Hepatic stellate cell (primary cell): ENCODE measurements at regions not wholly inside any gene's neighbourhood (a gene's known extent, or its start where the extent isn't known, plus 50 kb on each side); places are given as distances from the start of the nearest gene placed in this dataset.
"Not testable (repeated sequence)": the region's sequence is repeated elsewhere in the genome, so short reads cannot be mapped to it uniquely, and the experiment has no call there.

Source experiments
- DNase-seq: peaks from one replicate; pipeline ENCODE4 v3.0.0; 2011; ENCODE audit warnings: low spot score

DNA sequence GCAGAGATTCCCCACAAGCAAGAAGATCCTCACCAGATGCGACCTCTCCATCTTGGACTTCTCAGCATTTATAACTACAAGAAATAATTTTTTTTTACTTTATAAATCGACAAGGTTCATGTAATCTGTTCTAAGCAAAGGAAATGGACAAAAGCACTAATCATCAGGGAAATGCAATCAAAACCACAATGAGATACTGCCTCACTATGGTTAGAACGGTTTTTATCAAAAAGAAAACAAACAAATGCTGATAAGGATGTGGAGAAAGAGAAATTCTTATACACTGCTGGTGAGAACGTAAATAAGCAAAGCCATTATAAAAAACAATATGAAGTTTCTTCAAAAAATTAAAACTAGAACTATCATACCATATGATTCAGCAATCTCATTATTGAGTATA is 1382.6 kb downstream of the ARAP2 start:
- DNase-seq = no peak

DNA sequence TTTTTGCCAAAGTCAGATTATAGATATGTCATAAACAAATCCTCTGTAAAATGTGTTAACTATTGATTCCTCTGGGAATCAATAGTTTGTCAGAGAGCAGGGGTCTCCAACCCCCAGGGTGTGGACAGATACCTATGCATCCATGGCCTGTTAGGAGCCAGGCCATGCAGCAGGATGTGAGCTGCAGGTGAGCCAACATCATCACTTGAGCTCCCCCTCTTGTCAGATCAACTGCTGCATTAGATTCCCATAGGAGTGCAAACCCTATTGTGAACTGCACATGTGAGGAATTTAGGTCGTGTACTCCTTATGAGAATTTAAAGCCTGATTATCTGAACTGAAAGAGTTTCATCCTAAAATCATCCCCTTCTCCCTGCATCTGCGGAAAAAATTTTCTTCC is 1365.4 kb downstream of the ARAP2 start:
- no peak for DNase-seq

DNA sequence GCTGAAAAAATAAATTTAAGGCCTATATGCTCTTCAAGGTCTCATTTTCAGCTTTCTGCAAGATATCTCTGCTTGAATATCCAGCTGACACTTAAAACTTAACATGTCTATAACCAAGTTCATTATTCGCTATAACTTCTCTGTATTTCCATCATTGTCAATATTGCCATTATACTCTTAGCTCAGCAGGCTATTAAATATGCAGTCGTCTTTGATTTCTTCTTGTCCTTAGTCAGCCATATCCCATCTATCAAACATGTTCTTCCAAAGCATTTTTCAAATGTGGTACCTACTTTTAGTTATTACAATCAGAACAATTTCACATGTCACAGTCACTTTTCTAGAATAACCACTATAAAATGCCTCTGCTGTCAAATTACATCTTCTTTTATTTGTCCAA is 1364.1 kb downstream of the ARAP2 start:
- no peak for DNase-seq

DNA sequence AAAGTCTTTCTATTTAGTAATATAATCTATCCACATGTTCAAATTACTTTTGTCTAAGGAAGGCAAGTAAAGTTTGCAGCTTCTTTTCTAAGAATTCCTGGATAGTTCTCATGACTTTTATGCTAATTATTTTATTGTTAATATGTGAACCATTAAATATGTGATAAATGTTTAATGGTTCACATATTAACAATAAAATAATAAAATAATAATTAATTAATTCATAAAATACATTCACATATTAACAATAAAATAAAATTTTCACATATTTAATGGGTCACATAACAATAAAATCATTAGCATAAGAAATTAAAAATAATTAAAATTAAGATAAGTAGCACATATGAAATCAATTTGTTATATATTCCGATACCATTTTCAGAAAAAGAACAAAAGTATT is 1352.4 kb downstream of the ARAP2 start:
- no peak for DNase-seq

- DNase-seq = no peak
Measured at GRCh38 chr4:34893382-34893781, 1350.9 kb downstream of the ARAP2 start.

DNA sequence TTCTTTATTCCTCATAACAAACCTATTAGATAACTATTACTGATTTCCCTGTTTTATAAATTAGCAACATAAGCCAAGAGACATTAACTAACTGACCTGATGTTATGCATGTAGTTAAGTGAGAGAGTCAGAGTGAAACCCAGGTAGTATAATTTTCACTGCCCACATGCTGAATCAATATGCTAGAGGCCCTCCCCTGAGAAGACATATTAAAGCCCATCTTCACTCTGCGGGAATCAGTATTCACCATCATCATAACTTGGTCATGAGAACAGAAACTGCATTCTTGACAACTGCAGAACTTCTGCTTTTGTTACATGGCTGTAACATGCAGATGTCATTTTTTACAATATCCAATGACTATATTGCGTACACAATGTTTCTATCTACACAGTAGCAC is 1324.3 kb downstream of the ARAP2 start:
- no peak for DNase-seq

DNA sequence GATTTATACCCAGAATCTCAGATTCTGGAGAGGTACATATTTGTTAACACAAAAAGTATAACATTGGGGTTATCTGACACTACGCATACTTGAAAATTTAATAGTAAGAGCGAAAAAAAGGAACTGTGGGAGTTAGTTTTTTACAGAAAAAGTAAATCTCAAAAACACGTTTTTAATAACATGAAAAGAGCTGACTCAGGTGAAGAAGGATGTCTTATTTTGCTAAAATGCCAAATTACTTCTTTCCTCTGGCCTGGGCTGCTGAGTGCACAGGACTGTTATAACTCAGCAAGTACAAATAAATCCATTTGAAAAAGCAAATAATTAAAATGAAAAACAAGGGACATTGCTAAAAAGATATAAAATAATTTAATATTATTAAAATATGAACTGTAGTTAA is 1322.9 kb downstream of the ARAP2 start:
- no peak for DNase-seq

- no peak for DNase-seq
Measured at GRCh38 chr4:34922325-34922724, 1322.0 kb downstream of the ARAP2 start.

- DNase-seq = no peak
Measured at GRCh38 chr4:34932591-34932990, 1311.7 kb downstream of the ARAP2 start.

DNA sequence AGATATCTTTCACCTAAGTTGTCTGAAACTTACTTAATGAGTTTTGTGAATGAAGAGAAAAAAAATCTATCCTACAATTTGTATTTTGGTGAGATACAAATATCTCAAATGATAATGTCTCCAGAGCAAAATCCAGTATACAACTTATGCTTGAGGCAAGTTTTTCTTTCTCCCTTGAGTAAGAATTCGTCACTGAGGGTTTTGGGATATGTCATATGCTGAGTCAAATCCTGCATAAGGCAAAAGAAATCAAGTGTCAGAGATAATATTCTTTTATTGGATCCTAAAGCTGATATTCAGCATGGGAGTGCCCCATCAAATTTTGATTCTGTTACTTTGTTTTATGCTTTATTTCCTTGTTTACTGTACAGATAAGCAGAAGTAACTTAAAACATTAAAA is 1308.6 kb downstream of the ARAP2 start:
- no peak for DNase-seq

DNA sequence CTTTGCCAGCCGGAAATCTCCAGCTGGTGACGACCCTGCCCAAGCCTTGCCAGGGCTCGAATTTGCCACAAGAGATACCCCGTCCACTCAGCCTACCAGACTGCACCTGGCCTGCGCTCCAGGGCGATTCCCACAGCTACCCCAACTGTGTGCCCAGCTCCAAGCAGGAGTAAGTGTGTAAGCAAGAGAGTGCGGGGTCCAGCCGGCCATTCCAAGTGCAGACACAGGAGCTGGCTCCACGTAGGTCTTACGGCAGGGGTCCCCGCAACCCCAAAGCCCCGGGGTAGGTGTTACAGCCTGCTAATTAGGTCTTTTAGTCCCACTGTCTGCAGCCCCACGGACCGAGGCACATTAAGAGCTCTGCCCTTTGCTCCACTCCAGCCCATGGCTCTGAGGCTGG is 1305.2 kb downstream of the ARAP2 start:
- no peak for DNase-seq

GRCh38 chr4:34943741-34944386 is 1300.5 kb downstream of the ARAP2 start:
- DNase-seq = no peak

- DNase-seq = no peak
Measured at GRCh38 chr4:34950926-34951325, 1293.4 kb downstream of the ARAP2 start.

DNA sequence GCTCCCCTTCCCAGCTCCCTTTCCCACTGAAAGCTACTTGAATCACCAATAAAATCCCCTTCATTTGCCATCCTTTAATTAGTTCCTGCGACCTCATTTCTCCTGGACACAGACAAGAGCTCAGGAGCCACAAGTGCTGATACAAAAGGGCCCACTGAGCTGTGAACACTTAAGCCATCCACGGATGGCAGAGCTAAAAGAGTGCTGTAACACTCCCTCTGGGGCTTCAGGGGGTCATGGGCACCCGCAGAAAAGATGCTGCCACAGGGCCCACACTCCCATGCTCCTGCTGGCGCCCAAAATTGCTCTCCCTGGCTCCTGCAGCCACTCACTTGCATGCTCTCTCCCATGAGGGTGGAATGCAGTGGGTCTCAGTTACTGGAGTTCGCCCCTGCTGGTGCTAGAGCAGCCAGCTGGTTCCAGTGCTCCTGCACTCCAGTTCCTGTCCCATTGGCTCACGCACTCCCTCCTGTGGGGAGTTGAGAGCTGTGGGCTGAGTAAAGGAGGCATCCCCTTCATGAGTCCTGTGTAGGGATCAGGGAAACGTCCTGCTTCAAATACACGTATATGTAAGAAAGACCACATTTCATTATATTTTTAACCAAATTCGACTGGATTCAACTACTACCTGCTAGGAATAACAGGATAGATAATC is 1291.0 kb downstream of the ARAP2 start:
- no peak for DNase-seq

DNA sequence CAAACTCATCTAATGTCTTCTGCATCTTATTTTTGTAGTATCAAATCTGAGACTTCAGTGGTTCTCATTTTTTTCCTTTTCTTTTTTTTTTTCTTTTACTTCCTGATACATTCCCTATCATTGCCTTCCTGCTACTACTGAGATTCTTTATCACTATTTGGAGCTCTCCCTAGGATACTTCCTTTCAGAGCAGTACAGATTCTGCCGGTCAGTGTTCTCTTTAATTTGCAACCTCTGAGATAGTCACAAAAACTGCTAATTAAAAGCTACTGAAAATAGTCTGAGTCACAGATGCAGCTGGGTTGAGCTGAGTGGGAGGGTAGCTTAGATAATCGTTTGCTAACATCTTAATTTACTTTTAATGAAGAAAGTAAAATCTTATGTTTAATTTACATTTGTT is 1279.7 kb downstream of the ARAP2 start:
- DNase-seq = no peak

DNA sequence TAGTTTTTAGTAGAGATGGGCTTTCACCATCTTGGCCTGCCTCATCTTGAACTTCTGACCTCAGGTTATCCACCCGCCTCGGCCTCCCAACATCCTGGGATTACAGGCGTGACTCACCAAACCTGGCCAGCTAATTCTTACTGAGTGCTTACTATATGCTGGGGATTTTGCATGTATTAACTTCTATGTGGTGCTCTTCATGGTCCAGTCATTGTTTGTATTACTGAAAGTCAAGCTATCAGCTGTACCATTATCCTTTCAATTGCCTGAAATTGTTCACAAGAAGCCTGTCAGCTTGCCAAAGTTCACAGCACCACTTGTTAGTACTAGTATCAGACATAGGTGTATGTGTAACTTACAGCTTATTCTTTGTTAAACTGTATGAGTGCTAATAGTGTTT is 1272.1 kb downstream of the ARAP2 start:
- DNase-seq = no peak

- DNase-seq = no peak
Measured at GRCh38 chr4:34973650-34974312, 1270.5 kb downstream of the ARAP2 start.

DNA sequence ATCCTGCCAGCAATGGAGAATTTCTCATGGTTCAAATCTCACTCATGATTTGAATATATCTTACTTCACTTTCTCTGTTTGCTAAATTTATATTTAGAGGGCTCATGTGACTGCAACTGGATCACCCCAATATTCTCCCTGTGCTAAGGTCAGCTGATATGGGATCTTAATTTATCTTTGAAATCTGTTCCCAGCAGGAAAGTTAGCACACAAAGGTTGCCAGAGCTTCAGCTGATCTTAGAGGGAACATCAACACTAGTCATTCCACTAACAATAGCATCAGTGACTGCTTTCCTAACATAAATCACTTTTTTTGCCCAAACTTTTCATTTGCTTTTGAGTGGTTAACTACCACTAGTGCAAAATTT is 1270.0 kb downstream of the ARAP2 start:
- DNase-seq = no peak

DNA sequence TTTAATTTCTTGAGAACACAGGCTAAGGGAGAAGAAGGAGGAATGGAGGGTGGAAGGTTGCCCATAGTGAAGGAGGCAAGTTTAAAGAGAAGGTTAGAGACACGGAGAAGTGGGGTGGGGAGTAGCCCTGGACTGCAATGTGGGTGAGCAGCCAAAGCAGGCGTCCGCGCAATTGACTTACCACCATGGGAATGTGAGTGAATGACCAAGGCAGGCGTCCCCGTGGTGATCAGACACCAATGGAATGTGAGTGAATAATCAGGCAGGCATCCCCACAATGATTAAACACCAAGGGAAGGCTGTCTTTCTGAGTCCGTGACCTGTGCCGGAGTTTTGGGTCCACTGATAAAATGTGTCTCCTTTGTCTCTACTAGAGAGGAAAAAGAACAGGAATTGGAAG is 1223.1 kb downstream of the ARAP2 start:
- not testable (repeated sequence) for DNase-seq

DNA sequence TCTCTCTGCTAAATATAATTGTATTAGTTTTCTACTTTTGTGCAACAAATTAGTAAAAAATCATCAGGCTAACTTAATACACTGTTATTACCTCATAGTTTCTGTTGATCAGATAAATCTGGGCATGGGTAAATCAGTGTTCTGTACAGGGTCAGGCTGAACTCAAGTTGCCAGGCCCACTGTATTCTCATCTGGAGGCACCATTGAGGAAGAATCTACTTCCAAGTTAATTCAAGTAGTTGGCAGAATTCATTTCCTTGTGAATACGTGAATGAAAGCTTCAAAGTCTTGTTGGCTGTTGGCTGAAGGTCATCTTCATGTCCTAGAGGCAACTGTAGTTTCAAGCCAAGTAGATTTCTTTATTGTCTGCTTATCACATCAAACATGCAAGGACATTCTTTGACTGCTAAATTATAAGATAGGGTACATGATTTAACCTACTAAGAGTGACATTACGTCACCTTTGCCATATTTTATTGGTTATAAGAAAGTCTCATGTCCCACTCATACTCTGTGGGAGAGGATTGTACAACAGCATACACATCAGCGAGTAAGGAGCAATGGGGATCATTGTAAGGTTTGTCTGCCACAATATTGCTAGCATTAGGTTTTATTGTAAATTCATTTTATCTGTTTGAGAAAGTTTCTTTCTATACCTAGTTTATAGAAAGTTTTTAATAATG is 1219.0 kb downstream of the ARAP2 start:
- no peak for DNase-seq

DNA sequence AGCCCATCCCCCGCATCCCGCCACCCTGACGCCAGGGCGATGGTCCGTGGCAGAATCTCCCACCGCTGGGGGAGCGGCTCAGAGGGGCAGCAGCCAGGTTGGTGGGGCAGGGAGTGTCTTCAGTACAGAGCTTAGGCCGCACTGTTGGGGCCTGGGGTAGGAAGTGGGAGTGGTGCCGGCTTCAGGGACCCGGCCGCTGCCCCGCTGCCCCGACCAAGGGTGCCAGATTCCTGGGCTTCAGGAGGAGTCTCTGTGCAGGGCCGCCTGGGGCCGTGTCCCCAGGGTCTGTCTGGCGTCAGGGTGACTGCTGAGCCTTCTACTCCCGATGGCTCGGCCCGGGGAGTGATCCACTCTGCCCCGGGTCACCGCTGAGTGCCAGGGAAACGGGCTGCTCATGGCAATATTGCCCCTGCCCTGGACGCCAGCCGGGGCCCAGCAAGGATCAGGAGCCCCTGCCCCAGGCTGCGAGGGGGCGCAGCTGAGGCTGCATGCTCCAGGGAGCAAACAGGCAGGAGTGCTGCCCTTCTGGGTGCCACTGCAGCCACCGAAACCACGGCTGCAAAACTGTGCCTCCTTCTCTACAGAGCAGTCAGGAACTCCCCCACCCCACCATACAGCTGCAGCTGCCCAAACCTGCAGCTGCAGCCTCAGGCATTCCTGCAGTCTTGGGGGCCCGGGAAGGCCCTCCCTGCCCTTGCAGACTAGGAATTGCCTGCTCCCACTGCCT is 1206.1 kb downstream of the ARAP2 start:
- DNase-seq = no peak

DNA sequence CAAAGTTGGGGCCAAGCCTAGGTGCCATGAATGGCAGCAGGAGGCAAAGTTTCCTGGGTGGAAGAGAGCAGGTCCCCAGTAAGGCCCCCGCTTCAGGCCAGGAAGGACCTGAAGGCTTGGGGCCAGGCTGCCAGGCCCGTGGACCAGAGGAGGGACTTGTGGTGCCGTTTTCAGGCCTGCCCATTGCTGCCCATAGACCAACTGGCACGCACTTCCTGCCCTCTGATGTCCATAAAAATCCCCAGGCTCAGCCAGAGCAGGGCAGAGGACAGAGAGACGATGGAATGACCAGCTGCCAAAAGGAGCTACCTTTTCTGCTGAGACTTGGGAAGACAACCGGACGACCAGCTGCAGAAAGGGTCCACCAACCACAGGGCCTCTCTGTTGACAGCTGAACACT is 1205.5 kb downstream of the ARAP2 start:
- DNase-seq = no peak

DNA sequence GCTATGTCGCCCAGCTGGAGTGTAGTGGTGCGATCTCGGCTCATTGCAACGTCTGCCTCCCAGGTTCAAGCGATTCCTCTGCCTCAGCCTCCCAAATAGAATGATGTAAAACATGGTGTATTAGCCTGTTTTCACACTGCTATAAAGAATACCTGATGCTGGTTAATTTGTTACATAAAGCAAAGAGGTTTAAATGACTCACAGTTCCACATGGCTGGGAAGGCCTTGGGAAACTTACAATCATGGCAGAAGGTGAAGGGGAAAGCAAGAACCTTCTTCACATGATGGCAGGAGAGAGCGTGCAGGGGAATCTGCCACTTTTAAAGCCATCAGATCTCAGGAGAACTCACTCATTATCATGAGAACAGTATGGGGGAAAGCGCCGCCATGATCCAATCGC is 1191.8 kb downstream of the ARAP2 start:
- DNase-seq = no peak
